ENCODE measurements at regions not wholly inside any gene's neighbourhood (a gene's known extent, or its start where the extent isn't known, plus 50 kb on each side); places are given as distances from the start of the nearest gene placed in this dataset.

- DNase-seq = no peak
Observed at GRCh38 chr6:100944644-100945043, 63.5 kb upstream of the ASCC3 start.

DNA sequence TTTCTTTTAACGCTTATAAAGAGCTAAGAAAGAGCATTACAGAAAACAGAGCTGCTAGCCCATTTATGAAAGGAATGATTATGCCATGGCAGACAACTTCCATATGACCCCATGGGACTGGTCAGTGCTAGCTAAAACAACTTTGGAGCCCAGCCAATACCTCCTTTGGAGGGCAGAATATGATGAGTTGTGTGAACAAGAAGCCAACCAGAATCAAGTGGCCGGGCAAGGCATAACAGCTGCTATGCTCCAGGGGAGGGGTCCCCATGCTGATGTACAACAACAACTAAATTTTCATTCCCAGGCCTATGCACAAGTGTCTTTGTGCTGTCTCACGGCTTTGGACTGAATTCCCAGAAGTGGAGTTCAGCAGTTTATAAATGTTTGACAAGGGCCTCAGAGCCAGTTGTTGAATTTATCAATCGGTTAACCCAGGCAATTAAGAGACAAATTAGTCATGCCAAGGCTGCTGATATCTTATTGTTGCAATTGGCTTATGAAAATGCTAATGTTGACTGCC is 65.0 kb upstream of the ASCC3 start:
- no peak for DNase-seq

DNA sequence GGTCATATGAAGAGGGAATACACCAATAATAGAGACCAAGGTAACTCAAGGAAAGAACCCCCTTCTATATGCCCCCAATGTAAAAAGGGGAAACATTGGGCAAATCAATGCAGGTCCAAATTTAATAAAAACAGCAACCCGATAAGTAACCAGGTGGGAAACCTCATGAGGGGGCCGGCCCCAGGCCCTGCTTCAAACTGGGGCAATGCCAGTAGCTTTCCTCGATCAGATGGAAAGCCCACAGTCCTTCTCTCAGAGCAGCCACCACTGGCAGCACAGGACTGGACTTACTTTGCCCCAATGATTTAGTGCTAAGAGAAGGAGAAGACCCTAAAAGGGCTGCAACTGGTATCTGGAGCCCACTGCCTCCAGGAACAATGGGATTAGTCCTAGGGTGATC is 65.6 kb upstream of the ASCC3 start:
- no peak for DNase-seq

DNA sequence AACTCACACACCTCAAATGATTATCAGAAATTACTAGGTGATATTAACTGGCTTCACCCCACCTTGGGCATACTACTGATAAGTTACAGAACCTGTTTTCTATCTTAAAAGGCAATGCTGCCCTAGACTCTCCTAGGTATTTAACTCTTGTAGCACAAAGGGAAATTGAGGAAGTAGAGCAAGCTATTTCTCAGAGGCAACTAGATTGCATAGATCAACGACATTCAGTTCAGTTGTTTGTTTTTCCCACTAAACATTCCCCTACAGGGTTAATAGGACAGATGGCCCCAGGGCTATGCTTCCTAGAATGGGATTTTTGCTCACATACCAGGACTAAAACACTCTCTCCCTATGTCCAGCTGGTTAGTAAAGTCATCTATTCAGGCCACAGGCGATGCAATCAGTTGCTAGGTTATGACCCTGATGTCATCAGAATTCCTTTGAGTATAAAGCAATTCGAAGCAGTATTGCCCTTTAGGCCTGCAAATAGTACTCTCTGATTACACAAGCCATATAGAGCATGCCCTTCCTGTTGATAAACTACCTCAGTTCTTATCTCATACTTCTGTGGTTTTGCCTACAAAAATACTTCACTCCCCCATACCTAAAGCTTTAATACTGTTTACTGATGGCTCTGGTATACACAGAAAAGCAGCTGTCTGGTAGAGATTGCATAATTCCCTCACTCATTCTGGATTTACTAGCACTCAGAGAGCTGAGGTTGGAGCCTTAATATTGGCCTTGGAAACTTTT is 67.4 kb upstream of the ASCC3 start:
- DNase-seq = peak; percentile 3

- no peak for DNase-seq
Observed at GRCh38 chr6:100952006-100952405, 70.9 kb upstream of the ASCC3 start.

DNA sequence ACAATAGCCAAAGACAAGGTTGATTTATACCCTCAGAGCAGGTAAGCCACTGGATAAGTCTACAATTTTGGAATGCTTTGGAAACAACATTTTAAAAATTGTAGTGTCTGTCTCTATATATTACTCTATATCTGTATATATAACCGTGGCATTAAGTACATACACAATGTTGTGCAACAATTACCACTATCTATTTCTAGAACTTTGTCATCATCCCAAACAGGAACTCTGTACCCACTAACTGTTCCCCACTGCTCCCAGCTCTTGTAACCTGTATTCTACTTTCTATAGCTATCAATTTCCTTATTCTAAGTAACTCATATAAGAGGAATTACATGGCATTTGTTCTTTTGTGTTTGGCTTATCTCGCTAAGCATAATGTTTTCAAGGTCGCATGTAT is 78.2 kb upstream of the ASCC3 start:
- DNase-seq = no peak

DNA sequence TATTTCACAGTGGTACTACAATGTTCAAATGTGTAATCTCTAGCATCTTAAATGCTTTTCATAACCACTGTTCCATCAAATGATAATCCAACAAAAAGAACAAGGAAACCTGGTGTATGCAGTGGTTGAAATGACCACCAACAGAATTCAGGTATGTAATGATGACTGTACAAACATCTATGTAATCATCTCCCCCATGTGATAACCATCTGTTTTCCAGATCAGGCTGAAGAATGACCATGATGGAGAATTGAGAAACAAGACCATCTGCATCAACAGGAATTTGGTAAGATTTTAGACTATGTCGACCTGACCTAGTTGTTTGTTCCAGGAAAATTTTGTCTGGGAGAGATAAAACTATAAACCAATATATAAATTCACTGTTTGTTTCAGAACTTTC is 81.3 kb upstream of the ASCC3 start:
- no peak for DNase-seq

DNA sequence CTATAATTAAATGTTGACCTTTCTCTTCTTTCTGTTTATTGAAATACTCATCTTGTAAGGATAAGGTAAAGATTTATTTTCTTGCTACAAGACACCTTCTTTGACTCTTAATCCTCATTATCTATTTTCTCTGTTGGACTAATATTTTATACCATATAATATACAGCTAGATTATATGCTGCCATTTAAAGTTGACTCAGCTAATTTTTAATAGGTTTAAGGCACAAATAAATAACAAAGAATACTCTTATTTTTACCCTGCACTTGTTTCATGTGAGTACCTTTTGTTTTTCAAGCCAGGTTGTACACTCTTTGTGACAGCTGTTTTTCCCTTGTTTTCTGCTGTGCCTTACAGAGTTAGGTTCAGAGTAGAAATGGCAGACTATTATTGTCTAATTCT is 83.9 kb upstream of the ASCC3 start:
- DNase-seq = no peak

- DNase-seq = no peak
Observed at GRCh38 chr6:100968949-100969348, 87.8 kb upstream of the ASCC3 start.

DNA sequence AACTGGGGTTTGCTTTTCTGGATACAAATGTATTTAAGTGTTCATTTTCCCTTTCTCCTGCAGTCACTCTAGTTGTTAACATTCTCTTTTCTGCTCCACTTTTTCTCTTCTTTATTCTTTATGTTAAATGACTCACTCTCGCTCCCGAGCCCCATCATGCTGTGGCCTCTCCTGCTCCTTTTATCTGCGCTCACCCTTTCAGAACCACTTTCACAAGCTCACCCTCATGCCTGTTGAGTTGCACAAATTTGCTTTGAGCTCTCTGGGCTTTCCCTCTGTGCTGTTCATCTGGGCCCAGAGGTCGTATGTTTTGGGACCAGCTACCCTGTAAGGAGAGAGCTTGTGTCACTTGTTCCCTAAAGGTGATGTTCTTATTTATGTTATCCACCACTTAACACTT is 98.1 kb upstream of the ASCC3 start:
- no peak for DNase-seq

- DNase-seq = no peak
Observed at GRCh38 chr6:100980949-100981348, 99.8 kb upstream of the ASCC3 start.

- no peak for DNase-seq
Observed at GRCh38 chr6:100986921-100987320, 105.8 kb upstream of the ASCC3 start.

GRCh38 chr6:100987556-100987955 is 106.4 kb upstream of the ASCC3 start:
- no peak for DNase-seq

- DNase-seq = no peak
Observed at GRCh38 chr6:100988391-100988984, 107.4 kb upstream of the ASCC3 start.

DNA sequence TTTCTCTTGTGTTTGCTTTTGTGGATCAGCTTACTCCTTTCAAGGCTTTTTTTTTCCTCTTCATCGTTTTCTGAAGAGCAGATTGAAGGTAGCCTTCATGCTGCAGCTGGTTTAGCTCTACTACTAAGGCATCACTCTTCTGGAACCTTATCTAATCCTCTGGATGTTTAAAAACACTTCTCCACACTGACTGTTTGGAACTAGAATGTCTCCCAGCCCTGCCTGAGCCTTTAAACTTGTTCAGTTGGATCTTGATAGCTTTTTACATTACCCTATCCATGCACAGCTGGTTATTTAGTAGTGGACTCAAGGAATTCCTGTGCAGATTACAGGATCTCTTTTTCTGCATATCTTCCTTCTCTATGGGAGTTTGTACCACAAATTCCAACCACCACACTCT is 108.9 kb upstream of the ASCC3 start:
- no peak for DNase-seq

DNA sequence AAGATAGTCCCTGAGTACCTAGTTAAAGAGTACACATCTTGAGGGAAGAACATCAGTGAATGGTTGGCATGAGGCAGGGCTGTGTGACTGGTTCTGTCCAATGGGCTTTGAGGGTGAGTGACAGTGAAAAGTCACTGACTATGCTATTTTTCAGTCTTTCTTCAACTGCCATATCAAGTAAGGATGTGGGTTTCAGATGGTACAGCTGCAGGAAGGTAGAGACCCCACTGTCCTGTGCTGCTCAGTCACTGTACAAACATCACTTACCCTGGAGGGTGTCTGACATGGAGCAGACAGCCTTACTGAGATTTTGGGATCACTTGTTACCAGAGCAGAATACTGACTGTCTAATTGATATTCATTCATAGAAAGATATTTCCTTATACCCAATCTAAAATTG is 115.3 kb upstream of the ASCC3 start:
- no peak for DNase-seq

DNA sequence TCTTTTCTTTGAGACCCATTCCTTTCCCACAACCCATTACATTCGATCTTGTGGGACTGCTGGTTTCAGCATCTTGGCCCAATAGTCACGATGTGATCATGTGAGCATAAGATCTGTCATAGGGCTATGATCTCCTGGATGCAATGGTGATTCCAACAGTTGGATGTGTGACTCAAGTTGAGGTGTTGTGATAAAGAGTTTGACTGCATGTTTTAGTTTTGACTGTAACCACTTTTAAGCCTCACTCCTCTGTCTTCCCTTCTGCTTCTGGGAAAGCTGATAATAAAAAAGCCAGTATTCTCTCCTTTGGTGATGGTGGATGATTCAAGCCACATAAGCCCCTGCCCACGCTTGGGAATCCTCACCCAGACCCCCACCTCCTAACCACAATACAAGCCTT is 117.0 kb upstream of the ASCC3 start:
- DNase-seq = no peak

GRCh38 chr6:100999034-100999597 is 118.0 kb upstream of the ASCC3 start:
- no peak for DNase-seq

DNA sequence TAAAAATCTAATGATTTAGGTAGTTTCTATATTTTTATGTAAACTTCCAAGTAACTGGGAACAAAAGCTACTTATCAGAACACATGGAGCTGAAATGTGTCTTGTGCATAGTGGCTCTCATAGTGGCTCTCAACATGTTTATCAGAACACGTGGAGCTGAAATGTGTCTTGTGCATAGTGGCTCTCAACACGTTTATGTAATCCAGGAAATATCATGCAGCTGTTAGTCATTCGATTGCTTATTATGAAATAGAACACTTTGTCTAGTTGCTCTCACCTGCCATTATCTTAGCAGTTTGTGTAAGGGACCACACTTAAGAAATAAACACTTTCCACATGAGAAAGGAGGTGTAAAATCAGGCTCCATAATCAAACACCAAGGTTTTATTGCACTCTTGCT is 119.2 kb upstream of the ASCC3 start:
- no peak for DNase-seq

- no peak for DNase-seq
Observed at GRCh38 chr6:101001012-101001411, 119.9 kb upstream of the ASCC3 start.

DNA sequence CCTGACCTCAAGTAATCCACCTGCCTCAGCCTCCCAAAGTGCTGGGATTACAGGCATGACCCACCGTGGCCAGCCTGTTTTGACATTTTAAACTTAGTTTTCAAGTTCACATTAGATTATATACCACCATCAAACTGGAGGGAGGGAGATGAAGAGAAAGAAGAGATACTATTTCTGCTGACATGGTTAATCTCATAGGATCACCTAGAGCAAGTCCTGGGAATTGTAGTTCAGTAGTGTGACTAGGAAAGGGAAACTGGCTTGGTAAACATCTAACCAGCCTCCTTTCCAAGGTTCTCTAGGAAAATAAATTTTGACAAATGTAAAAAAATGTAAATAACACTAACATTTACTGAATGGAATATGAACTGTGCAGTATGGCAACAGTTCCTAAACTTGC is 120.5 kb upstream of the ASCC3 start:
- DNase-seq = no peak

DNA sequence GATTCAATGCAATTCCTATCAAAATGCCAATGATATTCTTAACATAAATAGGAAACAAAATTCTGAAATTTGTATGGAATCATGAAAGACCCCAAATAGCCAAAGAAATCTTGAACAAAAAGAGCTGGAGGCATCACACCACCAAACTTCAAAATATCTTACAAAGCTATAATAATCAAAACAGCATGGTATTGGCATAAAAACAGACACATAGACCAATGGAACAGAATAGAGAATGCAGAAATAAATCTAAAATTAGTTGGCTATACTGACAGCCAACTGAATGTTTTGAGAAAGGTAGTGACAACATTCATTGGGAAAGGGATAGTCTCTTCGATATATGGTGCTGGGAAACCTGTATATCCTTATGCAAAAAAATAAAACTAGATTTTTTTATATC is 121.9 kb upstream of the ASCC3 start:
- DNase-seq = no peak

DNA sequence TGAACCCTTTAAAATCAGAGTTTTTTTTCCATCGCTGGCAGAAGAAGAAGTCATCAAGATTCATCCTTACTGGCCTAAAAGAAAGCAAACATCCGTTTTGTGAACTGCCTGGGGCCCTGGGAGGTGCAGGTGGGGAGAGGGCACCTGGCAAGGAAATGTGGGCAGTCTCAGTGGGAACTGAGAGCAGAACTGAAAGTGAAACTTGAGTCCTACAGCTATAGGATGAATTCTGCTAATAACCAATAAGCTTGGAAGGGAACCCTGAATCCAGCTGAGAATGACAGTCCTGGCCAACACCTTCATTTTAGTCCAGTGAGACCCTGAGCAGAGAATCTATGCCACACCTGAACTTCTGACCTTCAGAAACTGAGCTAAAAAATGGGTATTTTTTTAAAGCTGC is 130.1 kb upstream of the ASCC3 start:
- DNase-seq = no peak

- no peak for DNase-seq
Observed at GRCh38 chr6:101013612-101014195, 132.6 kb upstream of the ASCC3 start.
